Neuronal stem cell (in vitro differentiated cells): ENCODE measurements at regions not wholly inside any gene's neighbourhood (a gene's known extent, or its start where the extent isn't known, plus 50 kb on each side); places are given as distances from the start of the nearest gene placed in this dataset.

Experiments
- DNase-seq: peaks from one replicate; pipeline ENCODE4 v3.0.0-alpha.2; 2013; ENCODE audit warnings: low spot score
- H2AFZ ChIP-seq: one replicate; pipeline ENCODE4 v1.6.1; 2013; ENCODE audit warnings: mild to moderate bottlenecking, low read length, inconsistent platforms
- H2AK5ac ChIP-seq: 2 replicates; pipeline ENCODE4 v1.6.1; 2013; ENCODE audit warnings: low read depth, mild to moderate bottlenecking, inconsistent platforms, low read length, moderate library complexity, mixed read lengths
- H2BK120ac ChIP-seq: 2 replicates; pipeline ENCODE4 v1.6.1; 2013; ENCODE audit warnings: low read depth, mild to moderate bottlenecking, inconsistent platforms, low read length, moderate library complexity, mixed read lengths
- H2BK12ac ChIP-seq: one replicate; pipeline ENCODE4 v1.6.1; 2013; ENCODE audit warnings: low read length, inconsistent platforms
- H2BK15ac ChIP-seq: 2 replicates; pipeline ENCODE4 v1.6.1; 2013; ENCODE audit warnings: mild to moderate bottlenecking, low read length, inconsistent platforms, mixed read lengths
- H2BK5ac ChIP-seq: one replicate; pipeline ENCODE4 v1.6.1; 2013; ENCODE audit warnings: inconsistent platforms, mild to moderate bottlenecking, low read length, moderate library complexity
- H3K14ac ChIP-seq: one replicate; pipeline ENCODE4 v1.6.1; 2013; ENCODE audit warnings: low read length, inconsistent platforms
- H3K18ac ChIP-seq: 2 replicates; pipeline ENCODE4 v1.6.1; 2013; ENCODE audit warnings: low read length, inconsistent platforms
- H3K23ac ChIP-seq: 2 replicates; pipeline ENCODE4 v1.6.1; 2013; ENCODE audit warnings: low read depth, mild to moderate bottlenecking, mixed read lengths, low read length, inconsistent platforms; ENCODE audit not compliant: poor library complexity
- H3K27ac ChIP-seq: replicated peaks from 3 replicates; pipeline ENCODE4 v1.5.1; 2013; ENCODE audit warnings: low read length, inconsistent platforms
- H3K27me3 ChIP-seq, 3 experiments: 2 replicates each; pipeline ENCODE4 v1.6.1; 2013; ENCODE audit warnings: low read length in 3 of 3, mild to moderate bottlenecking in 2 of 3, inconsistent platforms in 1 of 3, low read depth in 1 of 3, mixed read lengths in 1 of 3, moderate library complexity in 1 of 3; ENCODE audit not compliant: control insufficient read depth in 3 of 3, insufficient read depth in 3 of 3
- H3K36me3 ChIP-seq, 2 donors: replicated peaks in 1 of 2; 2 replicates each; pipeline ENCODE4 v1.6.1; 2013; ENCODE audit warnings: low read length in 2 of 2; ENCODE audit not compliant: control insufficient read depth in 2 of 2, insufficient read depth in 2 of 2
- H3K4ac ChIP-seq: 2 replicates; pipeline ENCODE4 v1.6.1; 2013; ENCODE audit warnings: inconsistent platforms, mild to moderate bottlenecking, low read length, moderate library complexity
- H3K4me1 ChIP-seq, 2 donors: 1 replicate in 1 of 2; 2 replicates in 1 of 2; pipeline ENCODE4 v1.6.1; 2013; ENCODE audit warnings: low read length in 2 of 2, low read depth in 1 of 2; ENCODE audit not compliant: control insufficient read depth in 2 of 2, insufficient read depth in 1 of 2
- H3K4me2 ChIP-seq: one replicate; pipeline ENCODE4 v1.6.1; 2013; ENCODE audit warnings: mild to moderate bottlenecking, low read length, inconsistent platforms; ENCODE audit not compliant: insufficient read depth, poor library complexity, severe bottlenecking
- H3K4me3 ChIP-seq, 2 donors: 2 replicates each; pipeline ENCODE4 v1.5.1; 2013; ENCODE audit warnings: low read length in 2 of 2, mild to moderate bottlenecking in 2 of 2, inconsistent platforms in 1 of 2, moderate library complexity in 1 of 2
- H3K79me1 ChIP-seq: one replicate; pipeline ENCODE4 v1.6.1; 2013; ENCODE audit warnings: low read depth, mild to moderate bottlenecking, inconsistent platforms, low read length, moderate library complexity
- H3K9ac ChIP-seq: one replicate; pipeline ENCODE4 v1.6.1; 2013; ENCODE audit warnings: mild to moderate bottlenecking, low read depth, low read length, inconsistent platforms; ENCODE audit not compliant: poor library complexity
- H3K9me3 ChIP-seq, 2 donors: replicated peaks in 1 of 2; 2 replicates each; pipeline versions ENCODE3 to v1.6.1; 2013; ENCODE audit warnings: low read length in 2 of 2, mild to moderate bottlenecking in 2 of 2, inconsistent platforms in 1 of 2, low read depth in 1 of 2, mixed read lengths in 1 of 2, moderate library complexity in 1 of 2; ENCODE audit not compliant: control insufficient read depth in 2 of 2, insufficient read depth in 1 of 2
- H4K8ac ChIP-seq: one replicate; pipeline ENCODE4 v1.6.1; 2013; ENCODE audit warnings: low read depth, mild to moderate bottlenecking, inconsistent platforms, low read length, moderate library complexity
- H4K91ac ChIP-seq: one replicate; pipeline ENCODE4 v1.6.1; 2013; ENCODE audit warnings: low read length, low read depth, mild to moderate bottlenecking, inconsistent platforms; ENCODE audit not compliant: poor library complexity
- WGBS, 2 donors: extraction: QIAGEN DNeasy Blood & Tissue Kit; methylation state at CpG; one replicate each; pipeline ENCODE4 v1.1.7; 2013; ENCODE audit warnings: missing lambda C conversion rate in 2 of 2, mixed read lengths in 1 of 2; ENCODE audit not compliant: insufficient read length in 2 of 2, insufficient replicate concordance in 1 of 2; ENCODE audit errors: extremely low coverage in 2 of 2; 5-methylcytosine and 5-hydroxymethylcytosine counted together

- Histone ChIP-seq H3K36me3 (no peaks in the 10 kb centered on the region), H2BK12ac (no peak overlapping the region), H3K4me3 (no peak overlapping the region)
Measured at GRCh38 chr11:13831696-13832095, 130.8 kb upstream of the SPON1 start.

GRCh38 chr11:13834463-13834862 lies 128.1 kb upstream of the SPON1 start:
- no CpG with 5 or more reads among the region's 3 CpGs for WGBS, 2 donors
- no peak overlapping the region for H2AK5ac ChIP-seq
- no peak overlapping the region for H3K9ac ChIP-seq
- no peaks in the 10 kb centered on the region for H3K9me3 ChIP-seq
- no peak overlapping the region for H3K23ac ChIP-seq
- no peaks in the 10 kb centered on the region for H3K79me1 ChIP-seq
- no peaks in the 10 kb centered on the region for H3K36me3 ChIP-seq
- no peak overlapping the region for H4K91ac ChIP-seq
- no peak overlapping the region for H2AFZ ChIP-seq
- H2BK5ac ChIP-seq, result no peak overlapping the region
- H3K4ac ChIP-seq, result no peak overlapping the region
- H4K8ac ChIP-seq, result no peak overlapping the region
- no peak overlapping the region for H3K4me2 ChIP-seq
- no peaks in the 10 kb centered on the region for H3K27me3 ChIP-seq
- no peak overlapping the region for H3K18ac ChIP-seq
- H2BK120ac ChIP-seq, result no peak overlapping the region
- peak; percentile 24 for DNase-seq
- no peaks in the 10 kb centered on the region for H3K4me1 ChIP-seq
- H3K14ac ChIP-seq, result no peak overlapping the region
- no peak overlapping the region for H3K4me3 ChIP-seq
- no peak overlapping the region for H2BK12ac ChIP-seq
- H2BK15ac ChIP-seq, result no peak overlapping the region
- H3K27ac ChIP-seq, result no peak overlapping the region

More at GRCh38 chr11:13831696-13832095, 130.8 kb upstream of the SPON1 start:
- no peak overlapping the region for H2BK120ac ChIP-seq
- H4K8ac ChIP-seq, result no peak overlapping the region
- no peaks in the 10 kb centered on the region for H3K27me3 ChIP-seq
- H4K91ac ChIP-seq, result no peak overlapping the region
- no peak overlapping the region for H3K18ac ChIP-seq
- no peak overlapping the region for H3K9ac ChIP-seq
- no peak overlapping the region for H3K4me2 ChIP-seq
- H2AFZ ChIP-seq, result no peak overlapping the region
- no peaks in the 10 kb centered on the region for H3K79me1 ChIP-seq
- no peak overlapping the region for H2AK5ac ChIP-seq
- no peak overlapping the region for H3K14ac ChIP-seq
- no peak overlapping the region for H3K23ac ChIP-seq
- H2BK5ac ChIP-seq, result no peak overlapping the region
- no peak for DNase-seq
- H3K27ac ChIP-seq, result no peak overlapping the region
- no peaks in the 10 kb centered on the region for H3K4me1 ChIP-seq
- H2BK15ac ChIP-seq, result no peak overlapping the region
- peaks cover 0 to 2% of the 10 kb centered on the region in 2 donors for H3K9me3 ChIP-seq
- no peak overlapping the region for H3K4ac ChIP-seq

GRCh38 chr11:13836666-13837065 lies 125.9 kb upstream of the SPON1 start:
- H3K23ac ChIP-seq, result no peak overlapping the region
- no peak overlapping the region for H4K8ac ChIP-seq
- H3K27ac ChIP-seq, result no peak overlapping the region
- H4K91ac ChIP-seq, result no peak overlapping the region
- H2AFZ ChIP-seq, result no peak overlapping the region
- H3K9me3 ChIP-seq, result no peaks in the 10 kb centered on the region
- no peaks in the 10 kb centered on the region for H3K79me1 ChIP-seq
- H2BK120ac ChIP-seq, result no peak overlapping the region
- no CpG with 5 or more reads among the region's 2 CpGs for WGBS, 2 donors
- no peak overlapping the region for H3K4me2 ChIP-seq
- no peak overlapping the region for H3K18ac ChIP-seq
- no peak overlapping the region for H2BK12ac ChIP-seq
- H3K14ac ChIP-seq, result no peak overlapping the region
- H3K27me3 ChIP-seq, result no peaks in the 10 kb centered on the region
- H2BK15ac ChIP-seq, result no peak overlapping the region
- H3K4ac ChIP-seq, result no peak overlapping the region
- H3K36me3 ChIP-seq, result no peaks in the 10 kb centered on the region
- no peak overlapping the region for H3K9ac ChIP-seq
- DNase-seq, result no peak
- H3K4me3 ChIP-seq, result no peak overlapping the region
- no peaks in the 10 kb centered on the region for H3K4me1 ChIP-seq
- no peak overlapping the region for H2BK5ac ChIP-seq
- H2AK5ac ChIP-seq, result no peak overlapping the region

- Histone ChIP-seq H3K4me1 (no peaks in the 10 kb centered on the region), H3K9ac (no peak overlapping the region), H2AFZ (no peak overlapping the region), H3K79me1 (no peaks in the 10 kb centered on the region), H2BK5ac (no peak overlapping the region), H3K4ac (no peak overlapping the region), H2BK12ac (no peak overlapping the region), H3K27me3 (no peaks in the 10 kb centered on the region), H3K23ac (no peak overlapping the region), H3K27ac (no peak overlapping the region), H3K18ac (no peak overlapping the region), H4K91ac (no peak overlapping the region), H3K4me3 (no peak overlapping the region), H2AK5ac (no peak overlapping the region), H3K36me3 (no peaks in the 10 kb centered on the region), H2BK120ac (no peak overlapping the region), H4K8ac (no peak overlapping the region), H2BK15ac (no peak overlapping the region), H3K9me3 (no peaks in the 10 kb centered on the region), H3K4me2 (no peak overlapping the region), H3K14ac (no peak overlapping the region)
- WGBS, 2 donors, result no CpG with 5 or more reads among the region's 2 CpGs
- DNase-seq, result no peak
Measured at GRCh38 chr11:13837286-13837685, 125.2 kb upstream of the SPON1 start.
